ENCODE measurements at regions not wholly inside any gene's neighbourhood (a gene's known extent, or its start where the extent isn't known, plus 50 kb on each side); places are given as distances from the start of the nearest gene placed in this dataset.

DNA sequence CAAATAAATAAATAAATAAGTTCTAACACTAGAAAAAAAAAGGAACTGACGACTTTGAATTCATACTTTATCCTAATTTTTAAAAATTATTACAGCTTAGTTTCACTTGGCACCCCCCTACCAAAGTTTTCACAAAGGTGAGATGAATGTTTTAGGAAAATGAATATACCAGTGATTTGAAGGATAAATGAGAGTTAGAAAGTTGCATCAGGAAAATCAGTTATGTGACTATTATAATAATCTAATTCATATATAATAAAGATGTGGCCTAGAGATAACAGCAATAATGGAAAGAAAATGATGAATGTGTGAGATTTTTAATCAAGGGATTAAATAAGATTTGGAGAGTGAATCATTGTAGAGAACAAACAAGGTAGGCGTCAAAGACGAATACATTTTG, 103.0 kb upstream of the RAP1B start:
- no peak for TF ChIP-seq POLR2A (IDR thresholded peaks at IDR 0.05)
- no peak for TF ChIP-seq CTCF (IDR thresholded peaks at IDR 0.05)

Measured in body of pancreas (tissue), 4 donors.